ENCODE measurements at regions not wholly inside any gene's neighbourhood (a gene's known extent, or its start where the extent isn't known, plus 50 kb on each side); places are given as distances from the start of the nearest gene placed in this dataset.
"Not testable (repeated sequence)": the region's sequence is repeated elsewhere in the genome, so short reads cannot be mapped to it uniquely, and the experiment has no call there.

GRCh38 chr14:38583471-38583870, 327.6 kb upstream of the CLEC14A start:
- no peak for DNase-seq (ENCODE audit: low spot score)

GRCh38 chr14:38578278-38578681, 322.4 kb upstream of the CLEC14A start:
- no peak for DNase-seq (ENCODE audit: low spot score)

GRCh38 chr14:38567703-38568102, 311.8 kb upstream of the CLEC14A start:
- no peak for DNase-seq (ENCODE audit: low spot score)

- DNase-seq (ENCODE audit: low spot score) = no peak
Observed at GRCh38 chr14:38561657-38562056, 305.8 kb upstream of the CLEC14A start.

GRCh38 chr14:38559711-38560110, 303.8 kb upstream of the CLEC14A start:
- no peak for DNase-seq (ENCODE audit: low spot score)

- not testable (repeated sequence) for DNase-seq (ENCODE audit: low spot score)
Observed at GRCh38 chr14:38557391-38557790, 301.5 kb upstream of the CLEC14A start.

GRCh38 chr14:38556252-38556651, 300.4 kb upstream of the CLEC14A start:
- no peak for DNase-seq (ENCODE audit: low spot score)

GRCh38 chr14:38554026-38554425, 298.1 kb upstream of the CLEC14A start:
- DNase-seq (ENCODE audit: low spot score) = no peak

GRCh38 chr14:38553586-38553985, 297.7 kb upstream of the CLEC14A start:
- no peak for DNase-seq (ENCODE audit: low spot score)

- no peak for DNase-seq (ENCODE audit: low spot score)
Observed at GRCh38 chr14:38549564-38549963, 293.7 kb upstream of the CLEC14A start.

GRCh38 chr14:38547961-38548490, 292.1 kb upstream of the CLEC14A start:
- DNase-seq (ENCODE audit: low spot score) = no peak

GRCh38 chr14:38546932-38547551, 291.1 kb upstream of the CLEC14A start:
- DNase-seq (ENCODE audit: low spot score) = no peak

- no peak for DNase-seq (ENCODE audit: low spot score)
Observed at GRCh38 chr14:38544776-38545175, 288.9 kb upstream of the CLEC14A start.

GRCh38 chr14:38543851-38544250, 288.0 kb upstream of the CLEC14A start:
- DNase-seq (ENCODE audit: low spot score) = not testable (repeated sequence)

- not testable (repeated sequence) for DNase-seq (ENCODE audit: low spot score)
Observed at GRCh38 chr14:38538053-38538452, 282.2 kb upstream of the CLEC14A start.

- DNase-seq (ENCODE audit: low spot score) = no peak
Observed at GRCh38 chr14:38536376-38537038, 280.6 kb upstream of the CLEC14A start.

GRCh38 chr14:38528582-38528981, 272.7 kb upstream of the CLEC14A start:
- DNase-seq (ENCODE audit: low spot score) = no peak

- DNase-seq (ENCODE audit: low spot score) = no peak
Observed at GRCh38 chr14:38527502-38527878, 271.6 kb upstream of the CLEC14A start.

- DNase-seq (ENCODE audit: low spot score) = no peak
Observed at GRCh38 chr14:38526826-38527501, 271.1 kb upstream of the CLEC14A start.

- no peak for DNase-seq (ENCODE audit: low spot score)
Observed at GRCh38 chr14:38524636-38525509, 269.0 kb upstream of the CLEC14A start.

GRCh38 chr14:38522724-38523123, 266.8 kb upstream of the CLEC14A start:
- no peak for DNase-seq (ENCODE audit: low spot score)

GRCh38 chr14:38521591-38521990, 265.7 kb upstream of the CLEC14A start:
- DNase-seq (ENCODE audit: low spot score) = no peak

Data from ureter (tissue), 1 donor.